Hematopoietic multipotent progenitor cell (in vitro differentiated cells): ENCODE measurements at regions not wholly inside any gene's neighbourhood (a gene's known extent, or its start where the extent isn't known, plus 50 kb on each side); places are given as distances from the start of the nearest gene placed in this dataset.
"Not testable (repeated sequence)": the region's sequence is repeated elsewhere in the genome, so short reads cannot be mapped to it uniquely, and the experiment has no call there.

ENCODE experiments used
- DNase-seq, 3 donors: peaks; one replicate each; pipeline ENCODE4 v3.0.0-alpha.2; 2011 to 2015; ENCODE audit warnings: low read depth in 2 of 3, low spot score in 2 of 3

GRCh38 chr15:67943475-67943874 is 103.6 kb upstream of the RNU6-1 start:
- DNase-seq, result no peak

DNA sequence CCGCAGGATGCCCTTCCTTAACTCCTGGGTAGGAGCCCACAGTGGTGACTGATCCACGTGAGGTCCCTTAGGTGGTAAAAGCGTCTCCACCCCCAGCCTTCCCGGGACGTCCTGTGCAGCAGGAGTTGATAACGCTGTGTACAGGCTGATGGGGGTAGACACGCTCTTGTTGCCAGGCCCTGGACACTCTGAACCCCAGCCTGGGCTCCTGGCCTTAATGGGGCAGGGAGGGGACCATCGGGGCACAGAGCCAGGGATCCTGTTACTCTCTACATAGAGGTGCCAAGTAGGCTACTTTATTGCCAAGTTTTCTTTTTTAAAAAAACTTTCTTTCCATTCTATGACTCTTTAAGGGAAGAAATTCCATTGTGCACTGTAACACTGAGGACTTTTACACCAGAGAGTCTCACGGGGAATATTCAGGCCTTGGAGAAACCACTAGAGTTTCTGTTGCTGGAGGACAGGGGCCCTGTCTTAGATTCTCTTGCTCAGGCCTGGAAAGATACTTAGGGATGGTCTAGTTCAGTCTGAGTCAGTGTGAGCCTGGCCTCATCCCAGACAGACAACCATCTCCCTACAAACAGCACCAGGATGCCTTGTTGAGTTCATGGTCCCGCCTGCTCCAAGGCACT is 104.3 kb upstream of the RNU6-1 start:
- DNase-seq, result no peak

GRCh38 chr15:67945131-67945530 is 105.3 kb upstream of the RNU6-1 start:
- no peak for DNase-seq

GRCh38 chr15:67945951-67946700 is 106.3 kb upstream of the RNU6-1 start:
- peak in 1 of 3 donors; percentile 9 for DNase-seq

DNA sequence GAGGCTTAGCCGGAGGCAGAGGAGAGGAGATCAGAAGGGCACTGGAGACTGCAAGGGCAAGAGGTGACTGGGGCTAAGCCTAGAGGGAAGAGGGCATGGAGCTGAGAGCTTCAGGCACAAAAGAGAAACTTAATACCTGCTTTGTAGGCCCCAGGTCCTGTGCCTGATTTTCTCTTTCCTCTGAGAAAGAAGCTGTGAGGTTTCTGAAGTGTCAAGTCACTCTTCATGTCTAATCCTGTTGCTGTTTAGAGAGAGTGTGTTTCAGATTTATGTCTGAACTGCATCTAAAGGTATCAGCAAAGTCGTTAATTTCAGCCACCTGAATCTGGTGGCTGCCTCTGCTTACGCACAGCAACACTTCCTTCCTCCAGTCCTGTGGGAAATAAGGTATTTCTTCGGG is 106.9 kb upstream of the RNU6-1 start:
- peak in 1 of 3 donors; percentile 22 for DNase-seq

GRCh38 chr15:67947254-67948039 is 106.7 kb upstream of the PIAS1 start:
- no peak for DNase-seq

DNA sequence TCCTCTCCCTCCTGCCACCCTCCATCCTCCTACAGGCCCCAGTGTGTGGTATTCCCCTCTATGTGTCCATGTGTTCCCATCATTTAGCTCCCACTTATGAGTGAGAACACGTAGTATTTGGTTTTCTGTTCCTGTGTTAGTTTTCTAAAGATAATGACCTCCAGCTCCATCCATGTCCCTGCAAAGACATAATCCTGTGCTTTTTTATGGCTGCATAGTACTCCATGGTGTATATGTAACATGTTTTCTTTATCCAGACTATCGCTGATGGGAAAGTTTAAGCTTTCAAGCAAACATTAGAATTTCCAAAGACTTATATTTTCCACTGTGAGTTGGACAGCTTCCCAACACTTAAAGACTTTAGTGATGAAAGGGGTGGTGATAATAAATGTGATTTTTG is 105.9 kb upstream of the PIAS1 start:
- DNase-seq, result no peak

- DNase-seq, result not testable (repeated sequence)
These were observed 102.9 kb upstream of the PIAS1 start for GRCh38 chr15:67951187-67951586.

DNA sequence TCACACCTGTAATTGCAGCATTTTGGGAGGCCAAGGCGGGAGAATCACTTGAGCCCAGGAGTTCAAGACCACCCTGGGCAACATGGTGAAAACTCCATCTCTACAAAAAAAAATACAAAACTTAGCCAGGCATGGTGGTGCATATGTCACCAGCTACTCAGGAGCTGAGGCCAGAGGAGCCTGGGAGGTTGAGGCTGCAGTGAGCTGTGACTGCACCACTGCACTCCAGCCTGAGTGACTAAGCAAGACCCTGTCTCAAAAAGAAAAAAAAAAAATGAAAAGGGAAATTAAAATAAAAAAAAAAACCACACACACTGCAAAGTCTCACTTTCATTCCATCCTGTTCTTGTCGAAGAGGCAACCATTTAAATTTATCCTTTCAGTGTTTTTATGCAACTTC is 100.8 kb upstream of the PIAS1 start:
- DNase-seq, result peak in 1 of 3 donors; percentile 25

DNA sequence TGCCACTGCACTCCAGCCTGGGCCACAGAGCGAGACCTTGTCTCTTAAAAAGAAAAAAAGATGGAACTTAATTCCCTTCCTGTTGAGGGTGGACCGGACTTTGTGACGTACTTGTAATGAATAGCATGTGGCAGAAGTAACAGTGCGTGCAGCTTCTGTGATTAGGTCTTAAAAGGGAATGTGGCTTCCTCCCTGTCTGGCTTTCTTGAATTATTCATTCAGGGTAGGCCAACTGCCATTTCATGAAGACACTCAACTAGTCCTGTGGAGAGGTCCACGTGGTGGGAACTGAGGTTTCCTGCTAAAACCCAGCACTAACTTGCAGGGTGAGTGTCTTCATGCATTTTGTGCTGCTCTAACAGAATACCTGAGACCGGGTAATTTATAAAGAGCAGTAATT is 98.9 kb upstream of the PIAS1 start:
- peak in 1 of 3 donors; percentile 29 for DNase-seq

DNA sequence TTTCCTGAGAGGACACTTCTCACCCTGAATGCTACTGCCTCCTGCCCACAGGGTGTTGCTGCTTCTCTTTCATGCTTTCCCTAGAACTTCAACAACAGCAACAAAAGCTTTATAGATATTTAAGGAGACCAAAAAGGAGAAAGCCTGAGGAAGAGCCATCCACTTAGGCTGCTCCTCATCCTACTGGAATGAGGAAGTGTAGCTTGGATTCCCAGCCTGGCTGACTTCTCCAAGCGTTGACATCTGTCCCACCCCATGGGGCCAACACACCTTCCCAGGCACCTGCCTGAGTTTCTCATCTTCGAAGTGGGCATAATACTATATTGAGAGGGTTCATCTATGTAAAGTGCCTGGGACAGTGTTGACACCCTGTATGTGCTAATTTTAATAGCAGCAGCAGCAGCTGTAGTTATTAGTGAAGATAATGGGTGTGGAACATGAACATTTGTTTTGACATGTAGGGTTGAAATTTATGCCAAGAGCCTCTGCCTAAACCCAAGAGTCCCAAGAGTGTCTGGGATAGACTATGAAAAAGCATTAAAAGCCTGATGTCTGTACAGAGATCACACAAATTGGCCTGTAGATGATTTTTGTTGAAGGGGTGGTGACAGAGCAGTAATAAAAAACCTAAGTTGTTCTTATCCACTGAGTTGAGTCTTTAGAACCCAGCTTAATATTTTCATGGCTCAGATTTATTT is 96.5 kb upstream of the PIAS1 start:
- DNase-seq, result no peak

DNA sequence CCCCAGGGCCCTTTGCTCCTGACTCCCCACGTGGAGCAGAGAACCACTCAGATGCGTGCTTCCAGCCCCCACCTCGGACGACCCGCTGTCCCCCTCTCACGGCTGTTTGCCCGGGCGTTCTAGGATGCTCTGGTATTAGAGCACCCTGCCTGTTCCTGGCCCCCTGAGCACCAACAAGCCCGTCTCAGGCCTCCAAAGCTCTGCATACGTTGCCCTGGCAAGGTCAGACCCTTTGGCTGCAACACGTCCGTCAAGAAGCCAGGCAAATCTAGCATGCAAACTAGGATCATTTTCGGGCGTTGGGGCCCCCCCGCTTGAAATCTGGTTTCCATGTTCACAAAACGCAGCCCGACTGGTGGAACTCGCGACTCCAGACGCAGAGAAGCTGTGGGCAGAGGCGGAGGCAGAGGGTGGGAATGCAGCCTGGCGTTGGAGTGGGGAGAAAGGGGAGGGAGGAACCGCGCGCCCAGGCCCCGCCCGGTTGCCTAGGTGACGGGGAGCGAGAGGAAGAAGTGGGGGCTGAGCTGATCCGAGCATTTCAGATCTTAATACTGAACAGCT is 86.2 kb upstream of the PIAS1 start:
- peak in 2 of 3 donors; percentile 38 to 59 for DNase-seq

GRCh38 chr15:67968564-67968963 is 85.6 kb upstream of the PIAS1 start:
- DNase-seq, result no peak

- DNase-seq, result no peak
These were observed 85.1 kb upstream of the PIAS1 start for GRCh38 chr15:67968966-67969365.

- DNase-seq, result no peak
These were observed 84.2 kb upstream of the PIAS1 start for GRCh38 chr15:67969892-67970291.

GRCh38 chr15:67972377-67972776 is 81.7 kb upstream of the PIAS1 start:
- DNase-seq, result no peak

DNA sequence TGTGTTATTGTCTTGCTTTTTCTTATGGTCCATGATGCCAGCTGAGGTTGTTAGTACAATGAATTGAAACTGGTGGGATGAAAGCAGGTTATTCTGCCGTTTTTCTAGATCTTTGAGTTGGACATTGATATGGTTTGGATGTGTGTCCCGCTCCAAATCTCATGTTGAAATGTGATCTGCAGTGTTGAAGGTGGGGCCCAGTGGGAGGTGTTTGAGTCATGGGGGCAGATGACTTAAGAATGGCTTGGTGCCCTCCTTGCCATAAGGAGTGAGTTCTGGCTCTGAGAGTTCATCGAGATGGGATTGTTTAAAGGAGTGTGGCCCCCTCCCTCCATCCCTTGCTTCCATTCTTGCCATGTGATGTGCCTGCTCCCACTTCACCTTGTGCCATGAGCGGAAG is 80.3 kb upstream of the PIAS1 start:
- DNase-seq, result no peak

GRCh38 chr15:67976506-67977073 is 77.5 kb upstream of the PIAS1 start:
- DNase-seq, result no peak

- DNase-seq, result no peak
These were observed 76.6 kb upstream of the PIAS1 start for GRCh38 chr15:67977414-67978089.

GRCh38 chr15:67979281-67979680 is 74.8 kb upstream of the PIAS1 start:
- DNase-seq, result no peak
